NB4 (cell line): ENCODE measurements at regions not wholly inside any gene's neighbourhood (a gene's known extent, or its start where the extent isn't known, plus 50 kb on each side); places are given as distances from the start of the nearest gene placed in this dataset.

ENCODE experiments used
- CTCF ChIP-seq: IDR thresholded peaks from one replicate; pipeline ENCODE4 v1.5.1; 2012; ENCODE audit warnings: low read depth, low read length
- MAX ChIP-seq: IDR thresholded peaks from 2 replicates; pipeline ENCODE4 v1.6.1; 2011; ENCODE audit warnings: low read depth, low read length
- MYC ChIP-seq: IDR thresholded peaks from 2 replicates; pipeline ENCODE4 v1.6.1; 2011; ENCODE audit warnings: low read depth, low read length
- POLR2A ChIP-seq: IDR thresholded peaks from 2 replicates; pipeline ENCODE4 v1.6.1; 2011; ENCODE audit warnings: mild to moderate bottlenecking; ENCODE audit not compliant: insufficient read length; ENCODE audit errors: extremely low read depth

- TF ChIP-seq CTCF (no peak), MAX (no peak), POLR2A (no peak), MYC (no peak)
Measured at GRCh38 chr6:78599526-78599925, 267.8 kb upstream of the IRAK1BP1 start.
